ENCODE measurements at regions not wholly inside any gene's neighbourhood (a gene's known extent, or its start where the extent isn't known, plus 50 kb on each side); places are given as distances from the start of the nearest gene placed in this dataset.

DNA sequence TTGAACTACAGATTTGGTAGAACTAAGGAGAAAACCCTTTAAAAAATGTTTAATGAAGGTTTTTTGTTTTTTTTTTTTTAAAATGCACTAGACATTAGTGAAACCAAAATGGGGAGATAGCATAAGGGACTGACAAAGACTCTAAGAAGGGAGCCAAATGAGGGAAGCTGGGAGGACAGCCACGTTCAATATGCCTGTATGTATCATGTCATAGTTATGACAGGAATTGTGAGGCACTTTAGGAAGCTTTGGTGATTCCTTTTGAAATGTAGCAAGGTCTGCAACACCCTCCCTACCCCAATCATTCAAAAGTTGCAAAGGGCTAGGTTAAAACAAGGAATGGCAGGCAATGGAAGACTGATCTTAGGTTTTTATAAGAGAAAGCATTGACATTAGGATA is 526.0 kb downstream of the TLL1 start:
- TF ChIP-seq, protein P1, sequence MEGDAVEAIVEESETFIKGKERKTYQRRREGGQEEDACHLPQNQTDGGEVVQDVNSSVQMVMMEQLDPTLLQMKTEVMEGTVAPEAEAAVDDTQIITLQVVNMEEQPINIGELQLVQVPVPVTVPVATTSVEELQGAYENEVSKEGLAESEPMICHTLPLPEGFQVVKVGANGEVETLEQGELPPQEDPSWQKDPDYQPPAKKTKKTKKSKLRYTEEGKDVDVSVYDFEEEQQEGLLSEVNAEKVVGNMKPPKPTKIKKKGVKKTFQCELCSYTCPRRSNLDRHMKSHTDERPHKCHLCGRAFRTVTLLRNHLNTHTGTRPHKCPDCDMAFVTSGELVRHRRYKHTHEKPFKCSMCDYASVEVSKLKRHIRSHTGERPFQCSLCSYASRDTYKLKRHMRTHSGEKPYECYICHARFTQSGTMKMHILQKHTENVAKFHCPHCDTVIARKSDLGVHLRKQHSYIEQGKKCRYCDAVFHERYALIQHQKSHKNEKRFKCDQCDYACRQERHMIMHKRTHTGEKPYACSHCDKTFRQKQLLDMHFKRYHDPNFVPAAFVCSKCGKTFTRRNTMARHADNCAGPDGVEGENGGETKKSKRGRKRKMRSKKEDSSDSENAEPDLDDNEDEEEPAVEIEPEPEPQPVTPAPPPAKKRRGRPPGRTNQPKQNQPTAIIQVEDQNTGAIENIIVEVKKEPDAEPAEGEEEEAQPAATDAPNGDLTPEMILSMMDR (IDR thresholded peaks at IDR 0.05) = no peak
- Histone ChIP-seq H3K9me3 (no peaks in the 10 kb centered on the region), H3K36me3 (ENCODE audit: low read depth) (no peaks in the 10 kb centered on the region), H3K4me3 (no peak overlapping the region), H3K4me1 (ENCODE audit: low read depth) (no peaks in the 10 kb centered on the region)
- ATAC-seq = no peak
- intact Hi-C loops (cut with DNase I, micrococcal nuclease) = no loop called here
- no peak for DNase-seq

DNA sequence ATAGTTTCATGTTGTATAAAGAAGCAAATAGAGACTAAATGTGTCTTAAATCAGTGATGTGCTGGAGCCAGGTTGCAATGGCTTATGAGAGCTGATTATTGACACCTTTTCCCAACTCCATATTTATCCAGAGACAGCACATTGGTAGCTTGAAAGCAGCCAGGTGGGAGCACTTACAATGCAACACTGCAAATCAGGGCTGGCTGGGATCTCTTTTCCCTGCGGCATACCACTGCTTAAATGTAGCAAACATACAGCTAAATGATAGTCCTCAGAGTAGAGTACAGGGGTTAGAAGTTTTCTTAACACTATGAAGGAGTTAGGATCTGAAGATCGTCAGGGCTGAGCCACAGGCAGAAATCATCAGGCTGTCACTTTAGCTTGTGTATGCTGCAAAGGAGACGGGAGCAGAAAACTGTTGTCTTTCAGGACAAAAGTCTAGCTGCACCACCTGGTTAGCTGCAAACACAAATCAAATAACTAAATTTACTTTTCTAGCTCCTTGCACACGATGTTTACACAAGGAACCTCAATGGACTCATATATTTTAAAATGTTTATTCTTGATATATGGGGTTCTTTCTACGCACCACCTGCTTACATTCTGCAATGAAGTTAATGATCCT is 527.3 kb downstream of the TLL1 start:
- TF ChIP-seq, protein P1 (IDR thresholded peaks at IDR 0.05) = no peak
- DNase-seq = no peak
- Histone ChIP-seq H3K4me1 (ENCODE audit: low read depth) (no peaks in the 10 kb centered on the region), H3K36me3 (ENCODE audit: low read depth) (no peaks in the 10 kb centered on the region), H3K4me3 (no peak overlapping the region), H3K9me3 (no peaks in the 10 kb centered on the region)
- intact Hi-C loops (cut with DNase I, micrococcal nuclease) = no loop called here
- peak; percentile 19 for ATAC-seq

DNA sequence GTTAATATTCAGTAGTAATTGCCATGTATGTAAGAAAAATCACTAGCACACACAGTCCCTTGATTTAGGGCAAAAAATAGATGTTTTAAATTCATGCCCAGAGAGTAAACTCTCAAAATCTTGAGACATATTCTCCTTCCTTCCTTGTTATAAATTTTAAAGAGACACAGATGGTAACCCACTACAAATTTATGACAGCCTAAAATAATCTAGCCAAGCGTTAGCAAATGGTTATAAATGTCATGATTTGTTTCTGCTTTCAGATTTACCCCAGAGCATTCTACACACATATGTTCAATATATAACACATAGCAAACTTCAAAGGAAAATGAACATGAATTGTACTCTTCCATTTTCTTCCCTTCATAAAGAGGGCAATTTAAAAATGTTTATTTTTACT is 540.3 kb downstream of the TLL1 start:
- no peaks in the 10 kb centered on the region for H3K36me3 ChIP-seq (ENCODE audit: low read depth)
- ATAC-seq (no peak), DNase-seq (no peak)
- no peak overlapping the region for H3K4me3 ChIP-seq
- intact Hi-C loops (cut with DNase I, micrococcal nuclease) = no loop called here
- H3K4me1 ChIP-seq (ENCODE audit: low read depth) = no peaks in the 10 kb centered on the region
- TF ChIP-seq, protein P1 (IDR thresholded peaks at IDR 0.05) = no peak
- no peaks in the 10 kb centered on the region for H3K9me3 ChIP-seq

DNA sequence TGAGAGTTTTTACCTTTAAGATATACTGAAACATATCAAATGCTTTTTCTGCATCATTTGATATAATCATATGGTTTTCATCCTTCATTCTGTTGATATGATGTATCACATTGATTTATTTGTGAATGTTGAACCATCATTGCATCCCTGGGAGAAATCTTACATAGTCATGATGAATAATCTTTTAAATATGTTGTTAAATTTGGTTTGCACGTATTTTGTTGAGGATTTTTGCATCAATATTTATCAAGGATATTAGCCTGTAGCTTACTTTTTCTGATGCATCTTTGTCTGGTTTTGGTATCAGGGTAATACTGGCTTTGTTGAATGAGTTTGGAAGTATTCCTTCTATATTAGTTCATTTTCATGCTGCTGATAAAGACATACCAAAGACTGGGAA is 541.4 kb downstream of the TLL1 start:
- Histone ChIP-seq H3K4me3 (no peak overlapping the region), H3K9me3 (no peaks in the 10 kb centered on the region), H3K4me1 (ENCODE audit: low read depth) (no peaks in the 10 kb centered on the region), H3K36me3 (ENCODE audit: low read depth) (no peaks in the 10 kb centered on the region)
- DNase-seq = no peak
- no peak for ATAC-seq
- intact Hi-C loops (cut with DNase I, micrococcal nuclease) = no loop called here
- TF ChIP-seq, protein P1 (IDR thresholded peaks at IDR 0.05) = no peak

DNA sequence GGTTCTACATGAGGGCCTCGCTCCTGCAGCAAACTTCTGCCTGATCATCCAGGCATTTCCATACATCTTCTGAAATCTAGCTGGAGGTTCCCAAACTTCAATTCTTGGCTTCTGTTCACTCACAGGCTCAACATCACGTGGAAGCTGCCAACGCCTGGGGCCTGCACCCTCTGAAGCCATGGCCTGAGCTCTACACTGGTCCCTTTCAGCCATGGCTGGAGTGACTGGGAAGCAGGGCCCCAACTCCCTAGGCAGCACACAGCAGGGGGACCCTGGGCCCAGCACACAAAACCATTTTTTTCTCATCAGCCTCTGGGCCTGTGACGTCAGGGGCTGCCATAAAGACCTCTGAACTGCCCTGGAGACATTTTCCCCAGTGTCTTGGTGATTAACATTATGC is 542.7 kb downstream of the TLL1 start:
- Histone ChIP-seq H3K9me3 (no peaks in the 10 kb centered on the region), H3K36me3 (ENCODE audit: low read depth) (no peaks in the 10 kb centered on the region), H3K4me3 (no peak overlapping the region), H3K4me1 (ENCODE audit: low read depth) (no peaks in the 10 kb centered on the region)
- ATAC-seq (no peak), DNase-seq (no peak)
- intact Hi-C loops (cut with DNase I, micrococcal nuclease) = no loop called here
- TF ChIP-seq, protein P1 (IDR thresholded peaks at IDR 0.05) = no peak

Data from mucosa of descending colon (tissue), 3 donors.